OCI-LY1 (cell line): ENCODE measurements at regions not wholly inside any gene's neighbourhood (a gene's known extent, or its start where the extent isn't known, plus 50 kb on each side); places are given as distances from the start of the nearest gene placed in this dataset.

Experiments
- H2AFZ ChIP-seq: fragments of 200-600 bp; sonication (generic), shearing (Covaris generic); 2 replicates; pipeline ENCODE4 v1.6.0; 2014; ENCODE audit warnings: antibody characterized with exemption, mild to moderate bottlenecking, low read length
- H3F3A ChIP-seq: fragments of 200-600 bp; sonication (generic), shearing (Covaris generic); 2 replicates; pipeline ENCODE4 v1.6.0; 2014; ENCODE audit warnings: mild to moderate bottlenecking, antibody characterized with exemption, low read length, moderate library complexity; ENCODE audit not compliant: insufficient read depth
- H3K27ac ChIP-seq: fragments of 200-600 bp; sonication (generic); 2 replicates; pipeline ENCODE4 v1.5.1; 2014; ENCODE audit warnings: low read length, mixed run types, mild to moderate bottlenecking, low read depth; ENCODE audit not compliant: poor library complexity, severe bottlenecking
- H3K27me3 ChIP-seq: fragments of 200-600 bp; sonication (generic); 2 replicates; pipeline ENCODE4 v1.6.0; 2014; ENCODE audit warnings: antibody characterized with exemption, mild to moderate bottlenecking, low read length, moderate library complexity; ENCODE audit not compliant: insufficient read depth
- H3K36me3 ChIP-seq: fragments of 200-600 bp; sonication (generic); 2 replicates; pipeline ENCODE4 v1.6.1; 2014; ENCODE audit warnings: mild to moderate bottlenecking, antibody characterized with exemption, low read length, moderate library complexity, mixed read lengths; ENCODE audit not compliant: insufficient read depth
- H3K4me1 ChIP-seq: fragments of 200-600 bp; sonication (generic); 2 replicates; pipeline ENCODE4 v1.5.1; 2014; ENCODE audit warnings: mild to moderate bottlenecking, low read length, moderate library complexity; ENCODE audit not compliant: insufficient read depth, severe bottlenecking
- H3K4me2 ChIP-seq: fragments of 200-600 bp; sonication (generic), shearing (Covaris generic); 2 replicates; pipeline ENCODE4 v1.6.1; 2014; ENCODE audit warnings: low read length
- H3K4me3 ChIP-seq: fragments of 200-600 bp; sonication (generic); 2 replicates; pipeline ENCODE4 v1.5.1; 2014; ENCODE audit warnings: low read length, low read depth, mild to moderate bottlenecking, mixed read lengths; ENCODE audit not compliant: poor library complexity, severe bottlenecking
- H3K79me2 ChIP-seq: fragments of 200-600 bp; shearing (Covaris generic); 2 replicates; pipeline ENCODE4 v1.6.1; 2016; ENCODE audit warnings: mixed run types, low read length, mixed read lengths; ENCODE audit not compliant: insufficient read depth
- H3K9ac ChIP-seq: fragments of 200-600 bp; sonication (generic), shearing (Covaris generic); 2 replicates; pipeline ENCODE4 v1.6.1; 2014; ENCODE audit warnings: mild to moderate bottlenecking, low read length, mixed read lengths
- H3K9me2 ChIP-seq: fragments of 200-600 bp; sonication (generic), shearing (Covaris generic); 2 replicates; pipeline ENCODE4 v1.6.1; 2014; ENCODE audit warnings: low read depth, mild to moderate bottlenecking, low read length, mixed read lengths
- H3K9me3 ChIP-seq: fragments of 200-600 bp; shearing (Covaris generic); 2 replicates; pipeline ENCODE4 v1.6.1; 2014; ENCODE audit warnings: low read length, mixed read lengths
- H4K20me1 ChIP-seq: fragments of 200-600 bp; sonication (generic), shearing (Covaris generic); 2 replicates; pipeline ENCODE4 v1.6.0; 2016; ENCODE audit warnings: mild to moderate bottlenecking, low read length; ENCODE audit not compliant: insufficient read depth
- CTCF ChIP-seq: fragments of 200-600 bp; sonication (generic), shearing (Covaris generic); IDR thresholded peaks from 2 replicates; pipeline ENCODE4 v1.5.1; 2017; ENCODE audit warnings: mild to moderate bottlenecking, antibody characterized with exemption, low read length, moderate library complexity, mixed read lengths
- EZH2 ChIP-seq: fragments of 200-600 bp; sonication (generic), shearing (Covaris generic); IDR thresholded peaks from 2 replicates; pipeline ENCODE4 v1.8.0; 2017; ENCODE audit warnings: borderline replicate concordance, mixed run types, mild to moderate bottlenecking, antibody characterized with exemption, low read length, moderate library complexity, mixed read lengths

GRCh38 chr2:236693531-236693930 is 123.9 kb downstream of the ACKR3 start:
- Histone ChIP-seq H3K4me2 (no peak overlapping the region), H3K36me3 (no peaks in the 10 kb centered on the region), H3F3A (no peaks in the 10 kb centered on the region), H3K4me3 (no peak overlapping the region), H3K9me2 (no peaks in the 10 kb centered on the region), H3K4me1 (no peaks in the 10 kb centered on the region), H3K27me3 (no peaks in the 10 kb centered on the region), H3K27ac (no peak overlapping the region), H3K9me3 (no peaks in the 10 kb centered on the region), H3K79me2 (no peaks in the 10 kb centered on the region), H4K20me1 (no peaks in the 10 kb centered on the region), H2AFZ (no peak overlapping the region), H3K9ac (no peak overlapping the region)
- TF ChIP-seq CTCF, result no peak
- no peak for TF ChIP-seq EZH2

GRCh38 chr2:236694146-236694888 is 124.7 kb downstream of the ACKR3 start:
- Histone ChIP-seq H3F3A (no peaks in the 10 kb centered on the region), H3K4me1 (no peaks in the 10 kb centered on the region), H3K4me3 (no peak overlapping the region), H3K36me3 (no peaks in the 10 kb centered on the region), H2AFZ (no peak overlapping the region), H3K27me3 (no peaks in the 10 kb centered on the region), H3K79me2 (no peaks in the 10 kb centered on the region), H3K9me3 (no peaks in the 10 kb centered on the region), H3K9me2 (no peaks in the 10 kb centered on the region), H4K20me1 (no peaks in the 10 kb centered on the region), H3K9ac (no peak overlapping the region), H3K4me2 (no peak overlapping the region), H3K27ac (no peak overlapping the region)
- no peak for TF ChIP-seq CTCF
- no peak for TF ChIP-seq EZH2

- Histone ChIP-seq H3K4me1 (no peaks in the 10 kb centered on the region), H3F3A (no peaks in the 10 kb centered on the region), H3K9me3 (no peaks in the 10 kb centered on the region), H3K9ac (no peak overlapping the region), H3K9me2 (no peaks in the 10 kb centered on the region), H4K20me1 (no peaks in the 10 kb centered on the region), H3K4me2 (no peak overlapping the region), H3K4me3 (no peak overlapping the region), H2AFZ (no peak overlapping the region), H3K79me2 (no peaks in the 10 kb centered on the region), H3K36me3 (no peaks in the 10 kb centered on the region), H3K27me3 (no peaks in the 10 kb centered on the region), H3K27ac (no peak overlapping the region)
- no peak for TF ChIP-seq CTCF
- no peak for TF ChIP-seq EZH2
These were observed 127.2 kb downstream of the ACKR3 start for GRCh38 chr2:236696834-236697233.
